ENCODE measurements at regions not wholly inside any gene's neighbourhood (a gene's known extent, or its start where the extent isn't known, plus 50 kb on each side); places are given as distances from the start of the nearest gene placed in this dataset.

DNA sequence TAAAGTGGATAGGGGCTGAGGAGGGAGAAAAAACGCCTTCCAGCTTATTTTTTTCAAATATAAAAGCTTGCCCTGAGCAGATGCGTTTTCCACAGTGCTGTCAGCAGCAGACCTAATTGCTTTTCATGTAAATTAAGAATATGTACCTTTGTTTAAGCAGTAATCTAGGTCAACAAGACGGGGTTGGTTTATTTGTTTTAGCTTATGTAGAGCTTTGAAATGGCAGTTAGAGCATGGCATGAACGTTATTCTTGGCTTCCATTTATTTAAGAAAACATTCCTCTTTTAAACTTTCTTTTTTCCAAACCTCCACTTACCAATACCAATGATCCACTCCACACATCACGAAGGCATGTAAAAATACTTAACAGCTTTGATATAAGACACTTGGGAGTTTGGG is 220.3 kb upstream of the TENM3 start:
- TF ChIP-seq, protein P1, sequence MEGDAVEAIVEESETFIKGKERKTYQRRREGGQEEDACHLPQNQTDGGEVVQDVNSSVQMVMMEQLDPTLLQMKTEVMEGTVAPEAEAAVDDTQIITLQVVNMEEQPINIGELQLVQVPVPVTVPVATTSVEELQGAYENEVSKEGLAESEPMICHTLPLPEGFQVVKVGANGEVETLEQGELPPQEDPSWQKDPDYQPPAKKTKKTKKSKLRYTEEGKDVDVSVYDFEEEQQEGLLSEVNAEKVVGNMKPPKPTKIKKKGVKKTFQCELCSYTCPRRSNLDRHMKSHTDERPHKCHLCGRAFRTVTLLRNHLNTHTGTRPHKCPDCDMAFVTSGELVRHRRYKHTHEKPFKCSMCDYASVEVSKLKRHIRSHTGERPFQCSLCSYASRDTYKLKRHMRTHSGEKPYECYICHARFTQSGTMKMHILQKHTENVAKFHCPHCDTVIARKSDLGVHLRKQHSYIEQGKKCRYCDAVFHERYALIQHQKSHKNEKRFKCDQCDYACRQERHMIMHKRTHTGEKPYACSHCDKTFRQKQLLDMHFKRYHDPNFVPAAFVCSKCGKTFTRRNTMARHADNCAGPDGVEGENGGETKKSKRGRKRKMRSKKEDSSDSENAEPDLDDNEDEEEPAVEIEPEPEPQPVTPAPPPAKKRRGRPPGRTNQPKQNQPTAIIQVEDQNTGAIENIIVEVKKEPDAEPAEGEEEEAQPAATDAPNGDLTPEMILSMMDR (IDR thresholded peaks at IDR 0.05), result no peak
- no peak for TF ChIP-seq POLR2A (IDR thresholded peaks at IDR 0.05; ENCODE audit: low read depth)
- TF ChIP-seq POLR2AphosphoS5 (IDR thresholded peaks at IDR 0.05), result no peak

All from esophagus muscularis mucosa (tissue), 3 donors.